ENCODE measurements at regions not wholly inside any gene's neighbourhood (a gene's known extent, or its start where the extent isn't known, plus 50 kb on each side); places are given as distances from the start of the nearest gene placed in this dataset.

- TF ChIP-seq POLR2A (IDR thresholded peaks at IDR 0.05; ENCODE audit: low read depth, low read length) (no peak), POLR2AphosphoS5 (IDR thresholded peaks at IDR 0.05; ENCODE audit: low read depth, low read length) (no peak), TAF1 (IDR thresholded peaks at IDR 0.05; ENCODE audit: low read depth, low read length) (no peak), POU2F2 (IDR thresholded peaks at IDR 0.05; ENCODE audit: low read depth, low read length) (no peak), PAX5 (IDR thresholded peaks at IDR 0.05; ENCODE audit: insufficient read depth, low read length, severe bottlenecking) (no peak)
These were observed 55.5 kb upstream of the SERP2 start for GRCh38 chr13:44318161-44318560.
